ENCODE measurements at regions not wholly inside any gene's neighbourhood (a gene's known extent, or its start where the extent isn't known, plus 50 kb on each side); places are given as distances from the start of the nearest gene placed in this dataset.
"Not testable (repeated sequence)": the region's sequence is repeated elsewhere in the genome, so short reads cannot be mapped to it uniquely, and the experiment has no call there.

DNA sequence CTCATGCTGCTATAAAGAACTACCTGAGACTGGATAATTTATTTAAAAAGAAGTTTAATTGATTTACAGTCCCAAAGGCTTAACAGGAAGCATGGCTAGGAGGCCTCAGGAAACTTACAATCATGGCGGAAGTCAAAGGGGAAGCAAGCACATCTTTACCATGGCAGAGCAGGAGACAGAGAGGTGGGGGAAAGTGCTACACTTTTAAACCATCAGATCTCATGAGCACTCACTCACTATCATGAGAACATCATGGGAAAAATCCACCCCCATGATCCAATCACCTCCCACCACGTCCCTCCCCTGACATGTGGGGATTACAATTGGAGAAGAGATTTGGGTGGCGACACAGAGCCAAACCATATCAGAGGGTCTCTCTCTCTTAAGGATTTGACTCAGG, 108.6 kb upstream of the PODXL start (continued):
- TF ChIP-seq, protein P1, sequence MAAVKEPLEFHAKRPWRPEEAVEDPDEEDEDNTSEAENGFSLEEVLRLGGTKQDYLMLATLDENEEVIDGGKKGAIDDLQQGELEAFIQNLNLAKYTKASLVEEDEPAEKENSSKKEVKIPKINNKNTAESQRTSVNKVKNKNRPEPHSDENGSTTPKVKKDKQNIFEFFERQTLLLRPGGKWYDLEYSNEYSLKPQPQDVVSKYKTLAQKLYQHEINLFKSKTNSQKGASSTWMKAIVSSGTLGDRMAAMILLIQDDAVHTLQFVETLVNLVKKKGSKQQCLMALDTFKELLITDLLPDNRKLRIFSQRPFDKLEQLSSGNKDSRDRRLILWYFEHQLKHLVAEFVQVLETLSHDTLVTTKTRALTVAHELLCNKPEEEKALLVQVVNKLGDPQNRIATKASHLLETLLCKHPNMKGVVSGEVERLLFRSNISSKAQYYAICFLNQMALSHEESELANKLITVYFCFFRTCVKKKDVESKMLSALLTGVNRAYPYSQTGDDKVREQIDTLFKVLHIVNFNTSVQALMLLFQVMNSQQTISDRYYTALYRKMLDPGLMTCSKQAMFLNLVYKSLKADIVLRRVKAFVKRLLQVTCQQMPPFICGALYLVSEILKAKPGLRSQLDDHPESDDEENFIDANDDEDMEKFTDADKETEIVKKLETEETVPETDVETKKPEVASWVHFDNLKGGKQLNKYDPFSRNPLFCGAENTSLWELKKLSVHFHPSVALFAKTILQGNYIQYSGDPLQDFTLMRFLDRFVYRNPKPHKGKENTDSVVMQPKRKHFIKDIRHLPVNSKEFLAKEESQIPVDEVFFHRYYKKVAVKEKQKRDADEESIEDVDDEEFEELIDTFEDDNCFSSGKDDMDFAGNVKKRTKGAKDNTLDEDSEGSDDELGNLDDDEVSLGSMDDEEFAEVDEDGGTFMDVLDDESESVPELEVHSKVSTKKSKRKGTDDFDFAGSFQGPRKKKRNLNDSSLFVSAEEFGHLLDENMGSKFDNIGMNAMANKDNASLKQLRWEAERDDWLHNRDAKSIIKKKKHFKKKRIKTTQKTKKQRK (IDR thresholded peaks at IDR 0.05; ENCODE audit: borderline replicate concordance, low read depth, low read length), result no peak
- TF ChIP-seq ZNF347 (CRISPR knock-in tag; IDR thresholded peaks at IDR 0.05; ENCODE audit: low read depth), result no peak
- TF ChIP-seq JUN (IDR thresholded peaks at IDR 0.05; ENCODE audit: borderline replicate concordance, low read depth, low read length), result no peak
- TF ChIP-seq JUN (CRISPR knock-in tag; IDR thresholded peaks at IDR 0.05; ENCODE audit: borderline replicate concordance), result no peak
- TF ChIP-seq ZNF699 (CRISPR knock-in tag; IDR thresholded peaks at IDR 0.05; ENCODE audit: insufficient replicate concordance), result no peak
- TF ChIP-seq ZNF316 (IDR thresholded peaks at IDR 0.05), result no peak
- TF ChIP-seq ZNF79 (CRISPR knock-in tag; IDR thresholded peaks at IDR 0.05; ENCODE audit: low read depth), result no peak
- no peak for TF ChIP-seq ADNP (tag; IDR thresholded peaks at IDR 0.05)

DNA sequence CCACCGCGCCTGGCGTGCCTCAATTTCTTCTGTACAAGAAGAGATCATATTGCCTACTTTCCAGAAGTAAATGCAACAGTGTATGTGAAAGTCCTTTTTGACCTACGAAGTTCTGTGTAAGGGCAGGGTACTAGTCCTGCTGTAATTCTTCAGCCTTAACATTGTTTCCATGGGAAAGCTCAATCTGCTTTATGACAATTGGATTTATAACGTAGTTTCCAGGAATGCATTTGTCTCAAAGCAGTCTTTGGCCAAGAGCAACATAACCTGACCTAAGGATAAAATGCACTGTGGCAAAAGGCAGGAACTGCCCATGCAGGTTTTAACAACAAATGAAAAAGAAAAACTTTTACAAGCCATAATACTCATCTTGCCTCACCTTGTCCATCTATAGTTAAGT, 108.1 kb upstream of the PODXL start:
- intact Hi-C loops (cut with micrococcal nuclease), result no loop called here
- FAIRE-seq, result no peak
- H2AFZ ChIP-seq (ENCODE audit: low read depth, low read length), result no peak overlapping the region
- no peak for ATAC-seq
- no peak overlapping the region for H3K9ac ChIP-seq (ENCODE audit: insufficient read depth in 1 of 2, low read depth in 2 of 2, low read length in 2 of 2)
- POLR2A ChIA-PET, result no interaction called here
- H3K36me3 ChIP-seq (ENCODE audit: control insufficient read depth, insufficient read depth, low read length), result no peaks in the 10 kb centered on the region
- peaks cover 14 to 16% of the 10 kb centered on the region in 2 experiments for H3K27me3 ChIP-seq (ENCODE audit: control insufficient read depth in 2 of 2, insufficient read depth in 2 of 2, low read length in 2 of 2)
- 1% methylated on average over 5 of the region's 5 CpGs for WGBS (ENCODE audit: insufficient coverage, low coverage, missing lambda C conversion rate)
- H3K27ac ChIP-seq (ENCODE audit: extremely low read depth, low read depth, low read length), result no peak overlapping the region
- in situ Hi-C loops (cut with MboI), result no loop called here
- DNase-seq (ENCODE audit: extremely low read depth in 1 of 4, low spot score in 3 of 4), result no peak
- TF ChIP-seq C11orf30 (IDR thresholded peaks at IDR 0.05; ENCODE audit: low read depth), result no peak
- TF ChIP-seq, protein P2, sequence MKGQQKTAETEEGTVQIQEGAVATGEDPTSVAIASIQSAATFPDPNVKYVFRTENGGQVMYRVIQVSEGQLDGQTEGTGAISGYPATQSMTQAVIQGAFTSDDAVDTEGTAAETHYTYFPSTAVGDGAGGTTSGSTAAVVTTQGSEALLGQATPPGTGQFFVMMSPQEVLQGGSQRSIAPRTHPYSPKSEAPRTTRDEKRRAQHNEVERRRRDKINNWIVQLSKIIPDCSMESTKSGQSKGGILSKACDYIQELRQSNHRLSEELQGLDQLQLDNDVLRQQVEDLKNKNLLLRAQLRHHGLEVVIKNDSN (CRISPR knock-in tag; IDR thresholded peaks at IDR 0.05), result no peak
- H3K9me3 ChIP-seq (replicated peaks; ENCODE audit: control insufficient read depth, insufficient read depth, low read depth, low read length), result no peaks in the 10 kb centered on the region
- no peaks in the 10 kb centered on the region for H4K20me1 ChIP-seq (replicated peaks; ENCODE audit: control insufficient read depth, insufficient read depth, low read length)
- no peak overlapping the region for H3K4me3 ChIP-seq
- no TSS peak for BruUV-seq (replicated peaks)
- no peaks in the 10 kb centered on the region for H3K9me1 ChIP-seq (ENCODE audit: control insufficient read depth, insufficient read depth, low read length)
- H3K79me2 ChIP-seq (ENCODE audit: control insufficient read depth, insufficient read depth, low read length), result no peaks in the 10 kb centered on the region
- no peak overlapping the region for H3K4me2 ChIP-seq (ENCODE audit: insufficient read depth, low read length)
- CTCF ChIA-PET (ENCODE audit: low intra/inter-chr PET ratio), result interaction anchor here (0.6 kb wide), 1 partner anchor 493 kb away, joined by 3 read pairs; no protein-coding TSS in a partner anchor
- no peaks in the 10 kb centered on the region for H3K4me1 ChIP-seq (replicated peaks in 1 of 2; ENCODE audit: control insufficient read depth in 2 of 2, insufficient read depth in 2 of 2, low read length in 2 of 2)

DNA sequence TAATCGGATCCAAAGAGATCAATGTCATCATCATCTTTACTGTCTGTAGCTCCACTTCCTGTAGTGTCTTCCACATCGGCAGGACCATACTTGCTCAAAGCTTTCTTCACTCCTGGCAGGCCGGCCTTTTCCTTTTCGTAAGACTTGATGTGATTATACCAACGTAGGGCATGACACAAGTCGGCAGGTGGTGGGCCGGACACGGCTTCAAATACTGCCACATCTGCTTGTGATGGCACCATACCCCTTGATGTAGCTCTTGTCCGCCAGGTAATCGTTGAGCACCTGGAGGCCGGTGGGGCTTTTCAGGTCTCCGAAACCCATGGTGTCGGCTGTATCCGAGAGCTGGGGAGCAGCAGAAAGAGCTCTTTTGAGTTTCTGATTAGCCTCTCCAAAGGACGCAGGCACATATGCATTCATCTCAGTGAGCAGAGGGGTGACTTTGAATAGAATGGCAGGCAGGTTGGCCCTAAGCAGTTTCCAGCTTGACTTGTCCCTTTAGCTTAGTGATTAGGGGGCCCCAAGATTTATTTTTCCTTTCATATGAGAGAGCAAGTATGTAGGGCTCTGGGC, 106.0 kb upstream of the PODXL start:
- H3K4me3 ChIP-seq; CTCF ChIA-PET (ENCODE audit: low intra/inter-chr PET ratio); DNase-seq (ENCODE audit: extremely low read depth in 1 of 4, low spot score in 3 of 4); ATAC-seq; H3K36me3 ChIP-seq (ENCODE audit: control insufficient read depth, insufficient read depth, low read length); H3K9ac ChIP-seq (ENCODE audit: insufficient read depth in 1 of 2, low read depth in 2 of 2, low read length in 2 of 2); H3K9me1 ChIP-seq (ENCODE audit: control insufficient read depth, insufficient read depth, low read length); H4K20me1 ChIP-seq (replicated peaks; ENCODE audit: control insufficient read depth, insufficient read depth, low read length); in situ Hi-C loops (cut with MboI); H3K4me2 ChIP-seq (ENCODE audit: insufficient read depth, low read length); intact Hi-C loops (cut with micrococcal nuclease); FAIRE-seq; BruUV-seq (replicated peaks); H3K4me1 ChIP-seq (replicated peaks in 1 of 2; ENCODE audit: control insufficient read depth in 2 of 2, insufficient read depth in 2 of 2, low read length in 2 of 2); H3K27ac ChIP-seq (ENCODE audit: extremely low read depth, low read depth, low read length); H3K79me2 ChIP-seq (ENCODE audit: control insufficient read depth, insufficient read depth, low read length); H2AFZ ChIP-seq (ENCODE audit: low read depth, low read length); H3K9me3 ChIP-seq (replicated peaks; ENCODE audit: control insufficient read depth, insufficient read depth, low read depth, low read length): not testable (repeated sequence)
- 0% methylated on average over 15 of the region's 15 CpGs for WGBS (ENCODE audit: insufficient coverage, low coverage, missing lambda C conversion rate)
- POLR2A ChIA-PET, result interaction anchor here (0.7 kb wide), 1 partner anchor 60 kb away, joined by 4 read pairs; no protein-coding TSS in a partner anchor
- peaks cover 16 to 20% of the 10 kb centered on the region in 2 experiments for H3K27me3 ChIP-seq (ENCODE audit: control insufficient read depth in 2 of 2, insufficient read depth in 2 of 2, low read length in 2 of 2)
